ENCODE measurements at regions not wholly inside any gene's neighbourhood (a gene's known extent, or its start where the extent isn't known, plus 50 kb on each side); places are given as distances from the start of the nearest gene placed in this dataset.

DNA sequence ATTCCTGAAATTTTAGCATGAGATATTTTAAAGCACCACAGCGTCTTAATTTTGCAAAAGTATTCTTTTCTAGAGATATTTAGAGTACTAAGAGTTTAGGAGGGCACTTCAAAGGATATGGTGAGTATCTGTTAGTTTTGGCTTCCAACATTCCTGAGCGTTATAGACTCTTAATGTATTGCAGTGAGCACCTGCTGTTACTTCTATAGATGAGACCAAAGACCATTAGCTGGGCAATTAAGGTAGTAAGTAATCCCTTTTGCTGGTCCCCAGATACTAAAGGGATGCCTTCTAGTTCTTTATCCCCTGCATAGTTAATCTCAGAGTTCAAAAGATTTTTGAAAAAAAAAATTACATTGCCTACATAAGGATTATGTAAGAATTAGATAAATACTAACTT, 975.6 kb downstream of the GALC start (continued):
- TF ChIP-seq GLMP (CRISPR knock-in tag; IDR thresholded peaks at IDR 0.05; ENCODE audit: borderline replicate concordance): no peak
- no peak for TF ChIP-seq TARDBP (CRISPR knock-in tag; IDR thresholded peaks at IDR 0.05)
- TF ChIP-seq, protein P1, sequence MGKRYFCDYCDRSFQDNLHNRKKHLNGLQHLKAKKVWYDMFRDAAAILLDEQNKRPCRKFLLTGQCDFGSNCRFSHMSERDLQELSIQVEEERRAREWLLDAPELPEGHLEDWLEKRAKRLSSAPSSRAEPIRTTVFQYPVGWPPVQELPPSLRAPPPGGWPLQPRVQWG (CRISPR knock-in tag; IDR thresholded peaks at IDR 0.05; ENCODE audit: borderline replicate concordance, low read depth): no peak
- no peak for TF ChIP-seq EP300 (IDR thresholded peaks at IDR 0.05; ENCODE audit: low read depth in 2 of 2, low read length in 2 of 2)
- TF ChIP-seq EP300 (CRISPR knock-in tag; IDR thresholded peaks at IDR 0.05; ENCODE audit: borderline replicate concordance): no peak
- TF ChIP-seq ZNF333 (CRISPR knock-in tag; IDR thresholded peaks at IDR 0.05; ENCODE audit: borderline replicate concordance): no peak

DNA sequence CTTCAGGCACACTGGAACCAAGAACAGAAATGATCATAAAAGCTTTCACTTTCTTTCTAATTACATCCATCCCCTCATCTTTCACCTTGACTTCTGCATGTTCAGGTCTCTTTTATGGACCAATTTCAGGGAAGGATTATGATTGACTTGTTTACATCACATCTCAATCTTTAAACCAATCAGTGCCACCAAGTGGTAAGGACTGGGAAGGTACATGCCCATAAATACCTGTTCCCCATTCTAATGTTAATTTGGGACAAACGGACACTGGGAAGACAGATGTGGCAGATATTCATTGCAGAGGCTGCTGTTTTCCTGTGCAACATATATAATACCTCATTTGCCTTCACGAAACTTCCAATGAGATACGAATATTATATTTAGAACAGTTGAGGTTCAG, 978.1 kb downstream of the GALC start:
- Histone ChIP-seq H3K27ac (ENCODE audit: extremely low read length, insufficient read depth, low read length) (no peak overlapping the region), H3K4me3 (replicated peaks in 1 of 3; ENCODE audit: insufficient read depth in 1 of 3, low read depth in 2 of 3, low read length in 3 of 3) (no peak overlapping the region), H3K9ac (ENCODE audit: insufficient read depth, low read depth, low read length) (no peak overlapping the region), H3K4me2 (ENCODE audit: low read depth, low read length) (no peak overlapping the region), H2AFZ (ENCODE audit: low read length) (no peak overlapping the region), H3K27me3 (ENCODE audit: control insufficient read depth in 1 of 2, insufficient read depth in 2 of 2, low read length in 2 of 2) (no peaks in the 10 kb centered on the region), H4K20me1 (ENCODE audit: insufficient read depth, low read length) (no peaks in the 10 kb centered on the region), H3K4me1 (ENCODE audit: insufficient read depth, low read length) (no peaks in the 10 kb centered on the region), H3K36me3 (replicated peaks in 1 of 2; ENCODE audit: control insufficient read depth in 1 of 2, insufficient read depth in 2 of 2, low read length in 2 of 2) (no peaks in the 10 kb centered on the region), H3K9me3 (ENCODE audit: low read length) (no peaks in the 10 kb centered on the region), H3K79me2 (ENCODE audit: insufficient read depth, low read length) (no peaks in the 10 kb centered on the region)
- FAIRE-seq (no peak), ATAC-seq (0 out of 3 replicates have a peak, but pooled peaks have one; percentile 33), DNase-seq (ENCODE audit: low spot score) (no peak)
- TF ChIP-seq STAG1 (CRISPR knock-in tag; IDR thresholded peaks at IDR 0.05) (peak; percentile 53), CTCF (CRISPR knock-in tag; IDR thresholded peaks at IDR 0.05) (peak; percentile 36; the same call in 1 of the 2 replicates), ZNF263 (CRISPR knock-in tag; IDR thresholded peaks at IDR 0.05) (no peak)
- in situ Hi-C loops (cut with HindIII; ENCODE audit: extremely low pct_ligation_motif_present, low pct_unique_long_range_greater_than_20kb) (no loop called here), intact Hi-C loops (cut with micrococcal nuclease; ENCODE audit: unreplicated experiment) (no loop called here)
- CTCF ChIA-PET (ENCODE audit: low intra/inter-chr PET ratio, low total read pairs): no interaction called here
- 0% methylated on average over 3 of the region's 3 CpGs for WGBS (ENCODE audit: low lambda C conversion rate)
- POLR2A ChIA-PET: no interaction called here
- BruUV-seq (replicated peaks): no TSS peak
